Activated CD8-positive, alpha-beta T cell treated with anti-CD3 and anti-CD28 coated beads, Interleukin-2, amount 10 ng/mL, durations not matched to agents 7 days and 5 days (primary cell): ENCODE measurements at regions not wholly inside any gene's neighbourhood (a gene's known extent, or its start where the extent isn't known, plus 50 kb on each side); places are given as distances from the start of the nearest gene placed in this dataset.

Experiments
- ATAC-seq: fragments of 150-1000 bp; cut with Tn5 transposase; one replicate; pipeline ENCODE4 v1.10.0; 2021; ENCODE audit warnings: moderate library complexity
- CTCF ChIA-PET: fragments of 350-600 bp; sonication (Branson Sonifier 250); formaldehyde crosslinking; loops from one replicate; lab custom pipeline; 2021; ENCODE audit warnings: antibody characterized with exemption; lab: Charles Lee
- POLR2A ChIA-PET: fragments of 350-600 bp; sonication (Branson Sonifier 250); formaldehyde crosslinking; loops from one replicate; lab custom pipeline; 2021; ENCODE audit warnings: antibody characterized with exemption; lab: Charles Lee
- DNase-seq: peaks from one replicate; pipeline ENCODE4 v3.0.0-alpha.2; 2020
- H3K27ac Mint-ChIP-seq: one replicate; pipeline ENCODE4 v1.8.0; 2021; ENCODE audit warnings: mild to moderate bottlenecking, mixed read lengths
- H3K27me3 Mint-ChIP-seq: one replicate; pipeline ENCODE4 v1.8.0; 2021; ENCODE audit warnings: low read depth, mixed read lengths
- H3K36me3 Mint-ChIP-seq: one replicate; pipeline ENCODE4 v1.8.0; 2021; ENCODE audit warnings: low read depth, mixed read lengths
- H3K4me1 Mint-ChIP-seq: one replicate; pipeline ENCODE4 v1.8.0; 2021; ENCODE audit warnings: low read depth, mixed read lengths
- H3K4me3 Mint-ChIP-seq: one replicate; pipeline ENCODE4 v1.8.0; 2021; ENCODE audit warnings: mild to moderate bottlenecking, mixed read lengths
- H3K9me3 Mint-ChIP-seq: one replicate; pipeline ENCODE4 v1.8.0; 2022; ENCODE audit warnings: mixed read lengths; ENCODE audit not compliant: insufficient read depth

DNA sequence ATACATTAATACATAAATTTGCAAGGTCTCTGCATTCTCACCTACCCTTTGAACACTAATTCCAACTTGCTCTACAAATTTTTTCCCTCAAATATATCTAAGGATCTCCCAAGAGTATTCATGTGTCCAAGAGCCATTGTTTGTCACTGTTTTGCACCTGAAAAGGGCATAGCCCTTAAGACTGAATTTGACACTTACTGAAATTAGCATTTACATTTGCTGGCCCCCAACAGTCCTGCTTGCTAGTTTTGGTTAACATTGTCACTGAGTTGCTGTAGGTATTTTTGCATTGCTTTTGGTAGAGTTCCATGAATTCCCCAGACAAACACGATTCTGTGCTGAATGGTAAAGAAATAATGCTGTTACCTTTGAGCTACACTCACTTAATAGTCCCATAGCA lies 57.3 kb downstream of the KCNA4 start:
- H3K36me3 Mint-ChIP-seq: no peaks in the 10 kb centered on the region
- ChIA-PET CTCF (no interaction called here), POLR2A (no interaction called here)
- no peaks in the 10 kb centered on the region for H3K4me1 Mint-ChIP-seq
- H3K27me3 Mint-ChIP-seq: no peaks in the 10 kb centered on the region
- DNase-seq: no peak
- H3K4me3 Mint-ChIP-seq: no peak overlapping the region
- no peak overlapping the region for H3K27ac Mint-ChIP-seq
- no peaks in the 10 kb centered on the region for H3K9me3 Mint-ChIP-seq
- no peak for ATAC-seq

DNA sequence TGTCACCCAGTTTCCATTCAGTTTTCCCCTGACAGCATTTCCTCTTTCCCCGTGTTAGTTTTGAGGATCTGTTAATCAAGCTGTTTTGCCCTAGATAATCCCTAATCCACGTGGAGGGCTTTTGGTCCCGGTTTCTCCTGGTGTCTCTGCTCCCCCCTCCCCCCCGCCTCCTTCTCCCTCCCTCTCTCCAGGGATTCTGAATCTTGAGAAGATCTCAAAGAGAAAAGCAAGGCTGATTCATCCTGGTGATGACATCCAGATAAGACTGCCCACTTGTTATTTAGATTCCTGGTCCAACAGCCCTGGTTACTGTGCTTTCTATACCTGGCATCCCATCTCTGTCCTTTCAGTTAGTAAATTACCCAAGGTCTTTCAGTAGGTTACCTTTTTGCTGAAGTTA lies 59.4 kb downstream of the KCNA4 start:
- DNase-seq: no peak
- Mint-ChIP-seq H3K36me3 (no peaks in the 10 kb centered on the region), H3K27ac (no peak overlapping the region), H3K27me3 (no peaks in the 10 kb centered on the region), H3K4me3 (no peak overlapping the region), H3K9me3 (no peaks in the 10 kb centered on the region), H3K4me1 (no peaks in the 10 kb centered on the region)
- no peak for ATAC-seq
- POLR2A ChIA-PET: no interaction called here
- CTCF ChIA-PET: no interaction called here

DNA sequence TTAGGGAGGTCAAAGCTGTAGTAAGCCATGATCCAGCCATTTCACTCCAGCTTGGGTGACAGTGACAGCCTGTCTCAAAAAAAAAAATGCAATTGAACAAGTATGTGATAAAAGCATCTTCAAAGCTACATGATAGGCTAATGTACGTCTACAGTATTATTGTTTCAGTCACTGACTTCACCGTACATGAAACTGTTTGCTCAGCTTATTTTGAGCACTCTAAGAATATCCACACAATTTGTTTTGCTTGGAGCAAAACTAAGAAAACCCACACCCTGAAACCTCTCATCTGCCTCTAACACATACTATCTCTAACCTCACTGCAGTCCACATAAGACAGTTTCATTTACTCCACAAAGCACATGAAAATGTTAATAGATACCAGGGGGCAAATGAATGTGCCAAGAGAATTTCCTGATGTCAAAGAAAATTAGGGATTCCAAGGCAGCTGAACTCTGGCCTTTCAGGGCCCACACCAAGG lies 60.7 kb downstream of the KCNA4 start:
- H3K27ac Mint-ChIP-seq: no peak overlapping the region
- no peaks in the 10 kb centered on the region for H3K9me3 Mint-ChIP-seq
- no peak overlapping the region for H3K4me3 Mint-ChIP-seq
- no peaks in the 10 kb centered on the region for H3K36me3 Mint-ChIP-seq
- H3K4me1 Mint-ChIP-seq: no peaks in the 10 kb centered on the region
- ATAC-seq (no peak), DNase-seq (no peak)
- POLR2A ChIA-PET: no interaction called here
- CTCF ChIA-PET: no interaction called here
- H3K27me3 Mint-ChIP-seq: no peaks in the 10 kb centered on the region

DNA sequence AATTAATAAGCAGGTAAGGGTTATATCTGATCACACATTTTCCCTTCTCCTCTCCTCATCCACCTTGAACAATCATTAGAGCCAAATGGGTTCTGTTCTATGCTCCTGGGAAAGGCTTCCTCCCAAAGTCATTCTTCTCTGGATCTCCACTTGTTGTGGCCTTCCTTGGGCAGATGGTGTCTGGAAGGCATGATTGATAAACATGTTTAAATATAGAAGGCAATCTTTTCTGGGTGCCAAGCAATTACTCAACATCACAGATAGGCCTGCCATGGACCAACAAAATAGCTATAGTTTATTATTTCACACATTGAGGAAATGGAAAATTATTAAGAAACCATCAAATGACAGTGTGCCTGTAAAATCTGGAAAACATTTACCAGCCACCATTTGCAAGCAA lies 73.5 kb downstream of the KCNA4 start:
- no peak for ATAC-seq
- H3K27ac Mint-ChIP-seq: no peak overlapping the region
- H3K9me3 Mint-ChIP-seq: no peaks in the 10 kb centered on the region
- no peaks in the 10 kb centered on the region for H3K36me3 Mint-ChIP-seq
- POLR2A ChIA-PET: no interaction called here
- no peaks in the 10 kb centered on the region for H3K4me1 Mint-ChIP-seq
- DNase-seq: no peak
- H3K27me3 Mint-ChIP-seq: no peaks in the 10 kb centered on the region
- CTCF ChIA-PET: no interaction called here
- H3K4me3 Mint-ChIP-seq: no peak overlapping the region

DNA sequence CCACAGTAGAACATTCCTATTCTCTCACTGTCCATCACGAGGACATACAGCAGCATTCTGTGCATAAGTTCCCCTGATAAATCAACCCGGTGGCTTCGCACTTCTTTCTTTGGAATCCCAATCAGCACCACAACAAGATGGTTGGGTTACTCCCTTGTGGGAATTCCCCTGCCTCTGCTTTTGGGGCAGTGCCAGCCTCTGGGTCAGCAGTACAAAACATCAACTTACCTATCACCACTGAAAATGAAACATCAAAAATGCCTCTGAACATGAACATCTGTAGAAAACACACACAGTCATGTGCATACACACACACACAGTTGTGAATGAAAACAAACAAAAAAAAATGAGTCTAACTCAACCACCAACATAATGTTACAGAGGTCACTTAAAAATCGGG lies 79.3 kb downstream of the KCNA4 start:
- Mint-ChIP-seq H3K4me3 (no peak overlapping the region), H3K36me3 (no peaks in the 10 kb centered on the region), H3K4me1 (no peaks in the 10 kb centered on the region), H3K27me3 (no peaks in the 10 kb centered on the region), H3K9me3 (no peaks in the 10 kb centered on the region), H3K27ac (no peak overlapping the region)
- DNase-seq (no peak), ATAC-seq (no peak)
- POLR2A ChIA-PET: no interaction called here
- CTCF ChIA-PET: no interaction called here

DNA sequence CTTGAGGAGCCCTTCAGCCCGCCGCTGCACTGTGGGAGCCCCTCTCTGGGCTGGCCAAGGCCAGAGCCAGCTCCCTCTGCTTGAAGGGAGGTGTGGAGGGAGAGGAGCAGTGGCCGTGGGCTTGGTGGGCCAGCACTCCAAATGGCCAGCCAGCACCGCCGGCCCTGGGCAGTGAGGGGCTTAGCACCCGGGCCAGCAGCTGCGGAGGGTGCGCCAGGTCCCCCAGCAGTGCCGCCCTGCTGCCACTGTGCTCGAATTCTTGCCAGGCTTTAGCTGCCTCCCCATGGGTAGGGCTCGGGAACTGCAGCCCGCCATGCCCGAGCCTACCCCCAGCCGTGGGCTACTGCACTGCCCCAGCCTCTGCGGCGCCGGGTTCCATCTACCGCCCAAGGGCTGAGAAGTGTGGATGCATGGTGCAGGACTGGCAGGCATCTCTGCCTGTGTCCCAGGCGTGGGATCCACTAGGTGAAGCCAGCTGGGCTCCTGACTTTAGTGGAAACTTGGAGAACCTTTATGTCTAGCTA lies 82.7 kb downstream of the KCNA4 start:
- Mint-ChIP-seq H3K27me3 (no peaks in the 10 kb centered on the region), H3K27ac (no peak overlapping the region), H3K4me3 (no peak overlapping the region), H3K4me1 (no peaks in the 10 kb centered on the region), H3K36me3 (no peaks in the 10 kb centered on the region), H3K9me3 (no peaks in the 10 kb centered on the region)
- no peak for ATAC-seq
- ChIA-PET CTCF (no interaction called here), POLR2A (no interaction called here)
- no peak for DNase-seq

DNA sequence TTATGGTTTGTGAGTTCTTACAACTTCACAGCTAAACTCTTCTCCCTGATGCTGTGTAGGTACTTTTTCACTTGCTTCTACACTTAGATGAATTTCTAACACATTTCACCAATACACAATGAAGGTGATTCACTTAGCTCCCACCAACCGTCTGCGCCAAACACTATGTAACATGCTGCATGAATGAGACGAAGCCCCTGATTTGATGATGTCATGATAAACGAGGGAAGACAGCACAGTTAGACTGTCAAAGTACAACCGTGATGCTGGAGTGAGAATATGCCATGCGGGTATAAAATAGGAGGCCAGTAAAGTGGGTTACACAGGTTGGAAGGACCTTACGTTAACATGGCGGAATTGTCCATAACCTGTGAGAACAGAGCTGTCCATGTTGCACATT lies 100.8 kb downstream of the KCNA4 start:
- DNase-seq: no peak
- Mint-ChIP-seq H3K27me3 (no peaks in the 10 kb centered on the region), H3K4me1 (no peaks in the 10 kb centered on the region), H3K27ac (no peak overlapping the region), H3K4me3 (no peak overlapping the region), H3K9me3 (no peaks in the 10 kb centered on the region), H3K36me3 (no peaks in the 10 kb centered on the region)
- no peak for ATAC-seq
- POLR2A ChIA-PET: no interaction called here
- CTCF ChIA-PET: no interaction called here

DNA sequence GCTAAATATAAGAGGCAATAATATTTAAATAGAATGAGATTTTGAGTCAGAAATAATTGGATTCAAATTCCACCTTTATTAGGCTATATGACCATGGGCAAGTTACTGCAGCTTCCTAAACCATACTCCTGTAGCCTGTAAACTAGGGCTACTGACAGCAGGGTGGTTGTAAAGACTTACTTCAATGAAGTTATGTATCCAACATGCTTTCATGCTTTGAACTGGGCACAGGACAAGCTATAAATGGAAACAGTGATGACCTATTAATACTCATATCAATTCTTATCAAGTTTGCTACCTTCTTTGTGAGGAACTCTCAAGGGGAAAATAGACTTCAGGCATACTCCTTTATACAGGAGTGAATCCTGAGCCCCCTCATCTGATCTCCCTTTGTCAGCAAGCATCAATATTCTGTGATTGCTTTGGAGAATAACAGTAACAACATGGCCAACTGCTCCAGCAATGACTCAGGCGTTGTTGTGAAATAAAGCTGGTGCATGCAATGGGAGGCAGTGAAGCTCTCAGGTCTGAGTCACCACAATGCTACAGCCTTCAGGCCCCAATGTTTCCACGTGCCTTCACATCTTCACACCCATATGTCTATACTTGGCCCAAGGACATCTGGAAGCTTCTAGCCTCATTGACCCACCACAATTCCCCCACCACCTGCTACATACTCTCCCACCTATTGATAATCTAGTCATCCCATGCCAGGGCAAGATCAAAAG lies 102.5 kb downstream of the KCNA4 start:
- no peaks in the 10 kb centered on the region for H3K27me3 Mint-ChIP-seq
- H3K4me1 Mint-ChIP-seq: no peaks in the 10 kb centered on the region
- no peaks in the 10 kb centered on the region for H3K36me3 Mint-ChIP-seq
- DNase-seq: no peak
- ATAC-seq: no peak
- H3K4me3 Mint-ChIP-seq: no peak overlapping the region
- H3K9me3 Mint-ChIP-seq: no peaks in the 10 kb centered on the region
- H3K27ac Mint-ChIP-seq: no peak overlapping the region
- POLR2A ChIA-PET: no interaction called here
- CTCF ChIA-PET: no interaction called here

DNA sequence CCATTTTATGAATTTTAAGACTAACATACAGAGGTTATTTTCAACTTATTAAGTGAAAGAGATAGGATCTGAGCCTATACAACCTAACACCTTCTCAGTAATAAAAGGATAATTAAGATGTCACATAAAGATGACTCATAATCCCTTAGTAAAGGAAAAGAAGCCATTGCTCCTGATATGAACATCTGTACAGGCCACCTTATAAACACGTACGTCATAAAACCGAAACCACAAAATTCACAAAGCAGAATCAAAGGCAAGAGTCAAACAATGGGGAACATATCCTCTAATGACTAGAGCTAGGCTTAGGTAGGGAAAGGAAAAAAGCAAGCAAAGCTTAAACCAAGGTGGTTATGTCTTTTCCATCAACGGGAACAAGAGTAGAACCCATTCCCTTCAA lies 103.5 kb downstream of the KCNA4 start:
- ChIA-PET CTCF (no interaction called here), POLR2A (no interaction called here)
- H3K4me1 Mint-ChIP-seq: no peaks in the 10 kb centered on the region
- H3K27ac Mint-ChIP-seq: no peak overlapping the region
- H3K36me3 Mint-ChIP-seq: no peaks in the 10 kb centered on the region
- peaks cover 8% of the 10 kb centered on the region for H3K9me3 Mint-ChIP-seq
- ATAC-seq (no peak), DNase-seq (no peak)
- H3K4me3 Mint-ChIP-seq: no peak overlapping the region
- H3K27me3 Mint-ChIP-seq: no peaks in the 10 kb centered on the region

DNA sequence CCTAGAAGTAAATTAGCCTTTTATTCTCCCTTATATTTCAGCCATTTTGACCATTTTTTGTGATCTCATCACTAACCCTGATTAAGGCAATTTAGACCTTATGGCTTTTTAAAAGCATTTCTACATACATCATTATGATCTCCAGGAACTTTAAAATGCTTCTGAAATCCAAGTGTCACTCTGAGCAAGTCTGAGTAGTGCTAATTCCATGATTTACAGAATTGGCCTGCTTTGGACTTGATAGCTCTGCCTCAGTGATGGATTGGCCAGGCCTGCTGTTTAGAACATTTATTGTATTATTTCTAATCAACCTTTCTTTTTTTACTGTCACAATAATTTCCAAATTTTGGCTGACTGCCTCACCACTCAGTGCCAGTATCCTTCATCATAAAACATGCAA lies 116.4 kb downstream of the KCNA4 start:
- ChIA-PET CTCF (no interaction called here), POLR2A (no interaction called here)
- H3K4me3 Mint-ChIP-seq: no peak overlapping the region
- DNase-seq (no peak), ATAC-seq (no peak)
- no peaks in the 10 kb centered on the region for H3K9me3 Mint-ChIP-seq
- H3K4me1 Mint-ChIP-seq: no peaks in the 10 kb centered on the region
- H3K36me3 Mint-ChIP-seq: no peaks in the 10 kb centered on the region
- no peak overlapping the region for H3K27ac Mint-ChIP-seq
- H3K27me3 Mint-ChIP-seq: no peaks in the 10 kb centered on the region

DNA sequence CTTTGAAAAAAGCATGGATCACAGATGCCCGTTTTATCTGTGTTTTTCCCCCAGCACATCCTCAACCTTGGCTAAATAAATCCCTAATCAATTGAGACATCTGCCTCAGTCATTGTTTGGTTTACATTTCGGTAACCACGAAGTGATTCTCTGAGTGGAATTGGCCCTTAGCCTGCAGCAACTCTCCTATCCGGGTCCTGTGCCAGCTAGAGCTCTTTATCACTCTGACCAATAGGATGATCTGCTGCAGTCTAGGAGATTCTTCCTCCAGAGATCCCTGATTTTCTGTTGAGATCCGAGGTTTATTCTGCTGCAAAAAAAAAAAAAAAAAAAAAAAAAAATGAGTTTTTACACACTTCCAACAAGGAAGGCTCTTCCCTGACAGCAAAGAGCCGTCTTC lies 137.3 kb downstream of the KCNA4 start:
- Mint-ChIP-seq H3K4me1 (no peaks in the 10 kb centered on the region), H3K27me3 (no peaks in the 10 kb centered on the region), H3K27ac (no peak overlapping the region), H3K4me3 (no peak overlapping the region), H3K9me3 (peaks cover 5% of the 10 kb centered on the region), H3K36me3 (no peaks in the 10 kb centered on the region)
- DNase-seq (no peak), ATAC-seq (no peak)
- ChIA-PET POLR2A (no interaction called here), CTCF (no interaction called here)

DNA sequence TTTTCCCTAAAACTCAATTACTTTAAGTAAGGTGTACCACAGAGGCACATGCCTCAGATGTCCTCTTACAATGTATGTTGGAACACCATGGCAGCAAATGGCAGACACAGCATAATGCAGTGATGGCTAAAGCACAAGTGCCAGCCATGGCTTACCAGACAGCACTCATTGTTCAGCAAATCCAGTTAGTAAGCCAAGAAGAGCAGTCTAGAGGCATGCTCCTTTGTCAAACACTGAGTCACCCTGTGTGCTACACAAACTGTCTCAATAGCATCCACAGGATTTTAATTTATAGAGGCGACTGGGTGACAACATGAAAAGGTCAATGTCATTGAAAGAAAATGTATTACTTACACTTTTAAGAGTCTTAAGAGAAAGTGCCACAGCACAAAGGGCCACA lies 140.6 kb downstream of the KCNA4 start:
- Mint-ChIP-seq H3K36me3 (no peaks in the 10 kb centered on the region), H3K27ac (no peak overlapping the region), H3K9me3 (peaks cover 4% of the 10 kb centered on the region), H3K27me3 (no peaks in the 10 kb centered on the region), H3K4me3 (no peak overlapping the region), H3K4me1 (no peaks in the 10 kb centered on the region)
- CTCF ChIA-PET: no interaction called here
- no peak for ATAC-seq
- POLR2A ChIA-PET: no interaction called here
- DNase-seq: no peak

DNA sequence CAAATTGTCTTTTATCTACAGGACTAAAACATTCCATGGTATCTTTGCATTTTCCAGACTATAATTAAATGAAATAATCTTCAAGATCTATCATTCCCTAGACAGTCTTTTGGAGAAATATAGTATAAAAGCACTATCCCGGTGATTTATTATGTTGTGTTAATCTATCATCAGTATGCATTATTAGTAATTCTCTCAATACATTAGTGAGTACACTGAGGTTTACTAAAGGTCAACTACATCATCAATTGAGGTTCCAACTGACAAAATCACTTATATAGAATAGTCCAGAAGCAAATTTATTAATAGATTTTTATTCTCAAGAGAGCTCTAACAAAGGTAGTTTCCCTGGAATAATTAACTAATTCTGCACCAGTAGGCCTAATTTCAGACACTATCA lies 169.6 kb downstream of the KCNA4 start:
- H3K4me3 Mint-ChIP-seq: no peak overlapping the region
- no peaks in the 10 kb centered on the region for H3K36me3 Mint-ChIP-seq
- no peak overlapping the region for H3K27ac Mint-ChIP-seq
- peaks cover 10% of the 10 kb centered on the region for H3K9me3 Mint-ChIP-seq
- no peak for ATAC-seq
- ChIA-PET CTCF (no interaction called here), POLR2A (no interaction called here)
- no peak for DNase-seq
- no peaks in the 10 kb centered on the region for H3K27me3 Mint-ChIP-seq
- H3K4me1 Mint-ChIP-seq: no peaks in the 10 kb centered on the region
